Caco-2 (cell line): ENCODE measurements at regions not wholly inside any gene's neighbourhood (a gene's known extent, or its start where the extent isn't known, plus 50 kb on each side); places are given as distances from the start of the nearest gene placed in this dataset.

Source experiments
- BruUV-seq: library from RNA; stranded (reverse); fragments of 400-500 nt; replicated peaks from 2 replicates; lab custom pipeline; 2021; lab: Mats Ljungman, UMichigan
- CTCF ChIA-PET: fragments of 300-600 bp; sonication (Branson Sonifier 250); formaldehyde crosslinking; loops from one replicate; lab custom pipeline; 2022; ENCODE audit warnings: antibody characterized with exemption; lab: Charles Lee
- POLR2A ChIA-PET: fragments of 300-600 bp; sonication (Branson Sonifier 250); formaldehyde crosslinking; loops from one replicate; lab custom pipeline; 2022; ENCODE audit warnings: antibody characterized with exemption; lab: Charles Lee
- DNase-seq, 2 experiments: peaks; one replicate each; pipeline versions ENCODE4 v3.0.0 to v3.0.0-alpha.2; 2020 to 2022
- H3K27me3 ChIP-seq: replicated peaks from 2 replicates; pipeline ENCODE4 v1.6.0; 2011; ENCODE audit warnings: low read length; ENCODE audit not compliant: control insufficient read depth, insufficient read depth
- H3K36me3 ChIP-seq: 2 replicates; pipeline ENCODE4 v1.5.1; 2011; ENCODE audit warnings: low read length; ENCODE audit not compliant: control insufficient read depth, insufficient read depth
- H3K4me1 ChIP-seq: fragments of 250-450 bp; sonication (Bioruptor Pico); 2 replicates; pipeline ENCODE4 v1.5.1; 2020; ENCODE audit warnings: mild to moderate bottlenecking
- H3K4me3 ChIP-seq: 2 replicates; pipeline ENCODE4 v1.5.1; 2011; ENCODE audit warnings: low read depth, mild to moderate bottlenecking, control low read depth, low read length
- H3K9me3 ChIP-seq: fragments of 250-450 bp; sonication (Bioruptor Pico); 2 replicates; pipeline ENCODE4 v1.5.1; 2020; ENCODE audit warnings: mild to moderate bottlenecking, moderate library complexity
- H3K27ac Mint-ChIP-seq: one replicate; pipeline ENCODE4 v1.8.0; 2022; ENCODE audit warnings: mixed read lengths; ENCODE audit not compliant: unreplicated experiment
- H3K27me3 Mint-ChIP-seq: one replicate; pipeline ENCODE4 v1.8.0; 2022; ENCODE audit warnings: mixed read lengths; ENCODE audit not compliant: insufficient read depth, unreplicated experiment
- H3K36me3 Mint-ChIP-seq: one replicate; pipeline ENCODE4 v1.8.0; 2022; ENCODE audit warnings: mild to moderate bottlenecking, mixed read lengths; ENCODE audit not compliant: insufficient read depth, unreplicated experiment
- H3K4me1 Mint-ChIP-seq: one replicate; pipeline ENCODE4 v1.8.0; 2022; ENCODE audit warnings: low read depth, mixed read lengths; ENCODE audit not compliant: unreplicated experiment
- H3K4me3 Mint-ChIP-seq: one replicate; pipeline ENCODE4 v1.8.0; 2022; ENCODE audit warnings: mild to moderate bottlenecking, moderate library complexity, mixed read lengths; ENCODE audit not compliant: unreplicated experiment
- H3K9me3 Mint-ChIP-seq: one replicate; pipeline ENCODE4 v1.8.0; 2022; ENCODE audit warnings: mixed read lengths; ENCODE audit not compliant: unreplicated experiment
- intact Hi-C: fragments of 100-400 bp; cut with micrococcal nuclease; formaldehyde crosslinking; loops from one replicate; pipeline ENCODE4 v1.10.0; 2022; ENCODE audit not compliant: unreplicated experiment
- TF ChIP-seq, protein P1 (sequence below), 2 experiments: fragments of 200-600 bp in 1 of 2; IDR thresholded peaks; 1 replicate in 1 of 2; 2 replicates in 1 of 2; pipeline versions ENCODE4 v1.5.1 to v1.8.0; 2011 to 2022; ENCODE audit warnings: antibody characterized with exemption in 1 of 2, control low read depth in 1 of 2, inconsistent platforms in 1 of 2, low read depth in 1 of 2, low read length in 1 of 2, mild to moderate bottlenecking in 1 of 2, moderate library complexity in 1 of 2; ENCODE audit not compliant: insufficient read depth in 1 of 2, severe bottlenecking in 1 of 2, unreplicated experiment in 1 of 2

DNA sequence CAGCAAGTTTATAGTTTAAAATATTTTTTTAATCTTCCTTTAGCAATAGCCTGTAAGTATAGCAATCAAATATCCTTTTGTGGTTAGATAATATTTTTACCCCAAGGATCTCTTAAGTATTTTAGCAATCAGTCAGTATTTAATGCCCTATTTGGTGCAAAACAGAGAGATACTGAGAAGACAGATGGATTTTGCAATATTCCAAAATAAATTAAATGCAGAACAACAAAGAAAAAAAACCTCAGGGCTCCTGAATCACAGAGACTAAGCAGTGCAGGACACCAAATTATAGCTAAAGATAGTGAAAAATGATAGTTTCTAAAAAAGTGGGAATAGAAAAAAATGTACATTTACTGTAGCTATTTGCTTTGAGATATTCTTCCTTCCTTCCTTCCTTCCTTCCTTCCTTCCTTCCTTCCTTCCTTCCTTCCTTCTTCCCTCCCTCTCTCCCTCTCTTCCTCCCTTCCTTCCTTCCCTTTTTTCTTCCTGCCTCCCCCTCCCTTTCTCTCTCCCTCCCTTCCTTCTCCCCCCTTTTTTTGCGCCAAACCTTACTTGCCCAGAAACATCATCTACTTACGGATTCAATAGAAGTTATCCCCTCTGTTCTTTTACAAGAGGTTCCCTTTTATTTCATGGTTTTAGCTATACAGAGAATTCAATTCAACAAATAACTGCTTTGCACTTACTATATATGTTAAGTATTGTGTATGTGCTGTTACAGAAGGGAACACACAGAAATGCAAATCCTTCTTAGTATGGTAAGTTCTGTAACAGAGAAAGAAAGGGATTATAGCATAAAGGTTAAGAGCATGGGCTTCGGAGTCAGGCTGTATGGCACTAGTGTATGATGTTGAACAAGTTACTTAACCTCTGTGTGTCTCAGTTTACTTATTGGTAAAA is 219.0 kb downstream of the CPE start:
- H3K4me3 ChIP-seq = no peak overlapping the region
- TF ChIP-seq, protein P1, sequence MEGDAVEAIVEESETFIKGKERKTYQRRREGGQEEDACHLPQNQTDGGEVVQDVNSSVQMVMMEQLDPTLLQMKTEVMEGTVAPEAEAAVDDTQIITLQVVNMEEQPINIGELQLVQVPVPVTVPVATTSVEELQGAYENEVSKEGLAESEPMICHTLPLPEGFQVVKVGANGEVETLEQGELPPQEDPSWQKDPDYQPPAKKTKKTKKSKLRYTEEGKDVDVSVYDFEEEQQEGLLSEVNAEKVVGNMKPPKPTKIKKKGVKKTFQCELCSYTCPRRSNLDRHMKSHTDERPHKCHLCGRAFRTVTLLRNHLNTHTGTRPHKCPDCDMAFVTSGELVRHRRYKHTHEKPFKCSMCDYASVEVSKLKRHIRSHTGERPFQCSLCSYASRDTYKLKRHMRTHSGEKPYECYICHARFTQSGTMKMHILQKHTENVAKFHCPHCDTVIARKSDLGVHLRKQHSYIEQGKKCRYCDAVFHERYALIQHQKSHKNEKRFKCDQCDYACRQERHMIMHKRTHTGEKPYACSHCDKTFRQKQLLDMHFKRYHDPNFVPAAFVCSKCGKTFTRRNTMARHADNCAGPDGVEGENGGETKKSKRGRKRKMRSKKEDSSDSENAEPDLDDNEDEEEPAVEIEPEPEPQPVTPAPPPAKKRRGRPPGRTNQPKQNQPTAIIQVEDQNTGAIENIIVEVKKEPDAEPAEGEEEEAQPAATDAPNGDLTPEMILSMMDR (IDR thresholded peaks at IDR 0.05; ENCODE audit: insufficient read depth in 1 of 2, low read depth in 1 of 2, low read length in 1 of 2, severe bottlenecking in 1 of 2, unreplicated experiment in 1 of 2) = no peak
- no peak overlapping the region for H3K4me3 Mint-ChIP-seq
- no peak for DNase-seq
- no peaks in the 10 kb centered on the region for H3K4me1 Mint-ChIP-seq
- H3K36me3 ChIP-seq = no peaks in the 10 kb centered on the region
- no peak overlapping the region for H3K27ac Mint-ChIP-seq
- no peaks in the 10 kb centered on the region for H3K27me3 ChIP-seq
- ChIA-PET CTCF (no interaction called here), POLR2A (no interaction called here)
- H3K36me3 Mint-ChIP-seq = no peaks in the 10 kb centered on the region
- no TSS peak for BruUV-seq
- no peaks in the 10 kb centered on the region for H3K27me3 Mint-ChIP-seq
- intact Hi-C loops = no loop called here
- H3K9me3 ChIP-seq = no peaks in the 10 kb centered on the region
- H3K4me1 ChIP-seq = no peaks in the 10 kb centered on the region
- H3K9me3 Mint-ChIP-seq = no peaks in the 10 kb centered on the region

DNA sequence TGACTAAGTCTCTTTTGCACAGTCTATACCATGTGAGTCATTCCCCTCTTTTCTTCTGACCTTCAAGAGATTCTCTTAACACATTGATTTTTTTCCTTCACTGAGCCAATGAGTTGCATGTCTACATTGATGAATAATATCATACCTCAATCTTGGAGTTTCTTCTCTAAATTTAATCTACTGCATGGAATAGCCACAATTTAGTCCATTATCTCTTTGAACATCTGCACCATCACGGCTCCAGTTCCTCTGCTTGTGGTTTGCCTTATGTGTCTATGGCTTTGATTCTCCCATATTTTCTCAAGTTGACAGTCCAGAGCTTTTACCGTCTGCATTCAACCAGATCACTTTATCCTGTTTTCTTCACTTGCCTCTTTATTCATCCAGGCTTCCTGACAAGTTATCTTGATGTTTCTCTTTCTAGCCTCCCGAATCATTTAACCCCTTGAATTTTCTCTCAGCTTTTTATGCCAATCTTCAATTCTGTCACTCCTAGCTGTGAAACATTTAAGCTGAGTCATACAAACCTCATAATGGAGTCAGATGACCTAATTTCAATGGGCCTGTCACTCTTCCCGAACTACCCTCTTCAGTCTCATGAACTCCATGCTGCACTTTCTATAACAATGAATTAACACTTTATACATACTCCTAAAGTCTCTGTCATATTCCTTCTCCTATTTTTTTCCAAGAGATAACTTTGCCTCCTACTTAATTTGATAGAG is 222.3 kb downstream of the CPE start:
- Mint-ChIP-seq H3K36me3 (no peaks in the 10 kb centered on the region), H3K9me3 (no peaks in the 10 kb centered on the region), H3K27me3 (no peaks in the 10 kb centered on the region), H3K27ac (no peak overlapping the region), H3K4me3 (no peak overlapping the region), H3K4me1 (no peaks in the 10 kb centered on the region)
- Histone ChIP-seq H3K4me1 (no peaks in the 10 kb centered on the region), H3K4me3 (no peak overlapping the region), H3K27me3 (no peaks in the 10 kb centered on the region), H3K9me3 (no peaks in the 10 kb centered on the region), H3K36me3 (no peaks in the 10 kb centered on the region)
- TF ChIP-seq, protein P1 (IDR thresholded peaks at IDR 0.05; ENCODE audit: insufficient read depth in 1 of 2, low read depth in 1 of 2, low read length in 1 of 2, severe bottlenecking in 1 of 2, unreplicated experiment in 1 of 2) = no peak
- DNase-seq = no peak
- BruUV-seq = no TSS peak
- intact Hi-C loops = no loop called here
- POLR2A ChIA-PET = no interaction called here
- CTCF ChIA-PET = no interaction called here

DNA sequence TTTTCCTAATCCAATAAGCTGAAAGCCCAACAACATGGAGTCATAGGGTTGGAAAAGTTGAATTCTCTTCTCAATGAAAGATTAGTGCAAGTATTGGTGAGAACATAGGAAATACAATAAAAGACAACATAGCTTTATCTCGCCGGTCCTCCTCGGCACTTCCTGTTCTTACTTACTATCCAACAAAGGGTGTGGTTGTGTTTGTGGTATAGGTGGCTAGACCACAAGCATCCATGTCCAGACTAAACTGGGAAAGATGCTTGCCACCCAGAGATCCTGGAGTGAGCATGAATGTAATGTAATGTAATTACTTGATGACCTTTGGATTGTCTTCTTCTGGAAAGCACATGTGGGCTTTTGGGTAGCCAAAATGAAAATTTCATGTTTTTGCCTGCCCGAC is 223.8 kb downstream of the CPE start:
- no peak for DNase-seq
- intact Hi-C loops = no loop called here
- no TSS peak for BruUV-seq

More for the DNA sequence above, 223.8 kb downstream of the CPE start:
- no peaks in the 10 kb centered on the region for H3K4me1 ChIP-seq
- H3K36me3 ChIP-seq = no peaks in the 10 kb centered on the region
- no peak overlapping the region for H3K4me3 ChIP-seq
- ChIA-PET POLR2A (no interaction called here), CTCF (no interaction called here)
- Mint-ChIP-seq H3K4me3 (no peak overlapping the region), H3K9me3 (no peaks in the 10 kb centered on the region), H3K27me3 (no peaks in the 10 kb centered on the region), H3K27ac (no peak overlapping the region), H3K4me1 (no peaks in the 10 kb centered on the region), H3K36me3 (no peaks in the 10 kb centered on the region)
- no peaks in the 10 kb centered on the region for H3K27me3 ChIP-seq
- H3K9me3 ChIP-seq = no peaks in the 10 kb centered on the region
- TF ChIP-seq, protein P1 (IDR thresholded peaks at IDR 0.05; ENCODE audit: insufficient read depth in 1 of 2, low read depth in 1 of 2, low read length in 1 of 2, severe bottlenecking in 1 of 2, unreplicated experiment in 1 of 2) = no peak
